ENCODE measurements at regions not wholly inside any gene's neighbourhood (a gene's known extent, or its start where the extent isn't known, plus 50 kb on each side); places are given as distances from the start of the nearest gene placed in this dataset.
A peak's percentile ranks its signal among the peaks of the same experiment; 100 is the strongest.

GRCh38 chr5:77143998-77144836, 57.1 kb upstream of the ZBED3 start:
- WGBS, 2 experiments (ENCODE audit: extremely low coverage in 1 of 2, insufficient coverage in 1 of 2, insufficient read length in 1 of 2, insufficient replicate concordance in 2 of 2, low coverage in 1 of 2, low lambda C conversion rate in 2 of 2, missing lambda C conversion rate in 1 of 2): 59% methylated on average over 14 of the region's 14 CpGs; no CpG with 5 or more reads in 1 of the 2 experiments
- no peaks in the 10 kb centered on the region for H3K36me3 ChIP-seq (ENCODE audit: control insufficient read depth in 2 of 4, insufficient read depth in 4 of 4, low read length in 3 of 4)
- TF ChIP-seq USF2 (IDR thresholded peaks at IDR 0.05; ENCODE audit: low read length) (no peak), YY1 (IDR thresholded peaks at IDR 0.05; ENCODE audit: low read depth, low read length) (no peak), TCF12 (IDR thresholded peaks at IDR 0.05; ENCODE audit: low read depth, low read length) (no peak), RAD21 (IDR thresholded peaks at IDR 0.05 in 1 of 2, conservative IDR thresholded peaks at IDR 0.05 in 1 of 2; ENCODE audit: low read depth in 2 of 2, low read length in 2 of 2) (peak; percentile 89 to 91), POLR2AphosphoS5 (IDR thresholded peaks at IDR 0.05; ENCODE audit: low read depth, low read length) (no peak), JUN (IDR thresholded peaks at IDR 0.05; ENCODE audit: low read depth, low read length) (no peak), CTCF (IDR thresholded peaks at IDR 0.05; ENCODE audit: control extremely low read depth in 1 of 3, insufficient read depth in 1 of 3, low read depth in 1 of 3, low read length in 3 of 3) (peak; percentile 83 to 87 (median 84)), SIN3A (conservative IDR thresholded peaks at IDR 0.05 in 1 of 2, IDR thresholded peaks at IDR 0.05 in 1 of 2; ENCODE audit: low read depth in 1 of 2, low read length in 2 of 2) (no peak)

More at GRCh38 chr5:77143998-77144836, 57.1 kb upstream of the ZBED3 start:
- no peaks in the 10 kb centered on the region for H3K27me3 ChIP-seq (replicated peaks in 1 of 4; ENCODE audit: control insufficient read depth in 3 of 4, extremely low read depth in 1 of 4, insufficient read depth in 3 of 4, low read length in 3 of 4)
- CTCF ChIA-PET (ENCODE audit: partially characterized antibody): interaction anchor here (0.6 to 5.4 kb wide), 25 partner anchors 8 to 434 kb away, joined by 3 to 33 read pairs (median 4); partner anchors contain the start of genes AGGF1 and ZBED3
- H3K18ac ChIP-seq (ENCODE audit: extremely low read depth, low read length): no peak overlapping the region
- H2BK5ac ChIP-seq (ENCODE audit: low read depth, low read length): no peak overlapping the region
- H3K9me3 ChIP-seq (ENCODE audit: insufficient read depth in 2 of 2, low read depth in 1 of 2, low read length in 1 of 2): no peaks in the 10 kb centered on the region
- H2AFZ ChIP-seq (ENCODE audit: low read length): no peak overlapping the region
- H3K9ac ChIP-seq (replicated peaks in 1 of 4; ENCODE audit: extremely low read depth in 1 of 4, low read depth in 3 of 4, low read length in 3 of 4): no peak overlapping the region
- POLR2A ChIA-PET (ENCODE audit: partially characterized antibody): no interaction called here
- H2BK120ac ChIP-seq (replicated peaks; ENCODE audit: low read depth, low read length): no peak overlapping the region
- DNase-seq (ENCODE audit: low read depth in 1 of 2, low spot score in 2 of 2) (peak; percentile 29 to 59), FAIRE-seq (peak; percentile 76)
- no peaks in the 10 kb centered on the region for H3K79me2 ChIP-seq (ENCODE audit: control insufficient read depth in 1 of 2, insufficient read depth in 2 of 2, low read length in 2 of 2)
- no peak overlapping the region for H4K8ac ChIP-seq (ENCODE audit: extremely low read depth, insufficient read depth, low read length)
- no peak overlapping the region for H3K4me2 ChIP-seq (ENCODE audit: insufficient read depth in 1 of 2, low read depth in 2 of 2, low read length in 2 of 2)
- H2BK12ac ChIP-seq (ENCODE audit: low read depth, low read length): no peak overlapping the region
- no peak overlapping the region for H4K91ac ChIP-seq (replicated peaks; ENCODE audit: insufficient read length, low read length)
- H3K23me2 ChIP-seq (ENCODE audit: low read depth, low read length): no peaks in the 10 kb centered on the region
- no peaks in the 10 kb centered on the region for H3K79me1 ChIP-seq (ENCODE audit: low read depth, low read length)
- H3K4ac ChIP-seq (replicated peaks; ENCODE audit: insufficient read length, low read depth, low read length): no peak overlapping the region
- peaks cover 0 to 3% (median under 1%) of the 10 kb centered on the region in 4 experiments; a peak in 2 of 7 replicates for H3K4me1 ChIP-seq (replicated peaks in 1 of 4; ENCODE audit: control insufficient read depth in 3 of 4, insufficient read depth in 4 of 4, low read length in 3 of 4)
- H4K20me1 ChIP-seq (replicated peaks in 1 of 2; ENCODE audit: control insufficient read depth in 1 of 2, insufficient read depth in 2 of 2, low read length in 2 of 2): no peaks in the 10 kb centered on the region
- no peak overlapping the region for H2BK20ac ChIP-seq (ENCODE audit: low read length)
- H3K14ac ChIP-seq (ENCODE audit: insufficient read length): no peak overlapping the region
- H3K27ac ChIP-seq (ENCODE audit: low read depth, low read length): no peak overlapping the region
- H3K4me3 ChIP-seq (ENCODE audit: extremely low read depth in 1 of 4, insufficient read depth in 2 of 4, low read depth in 3 of 4, low read length in 4 of 4): no peak overlapping the region
- H2AK5ac ChIP-seq (ENCODE audit: low read depth, low read length): no peak overlapping the region
- no peak overlapping the region for H2BK15ac ChIP-seq (ENCODE audit: low read length)
- no peak overlapping the region for H3K23ac ChIP-seq (ENCODE audit: insufficient read length)
- no peak overlapping the region for H4K5ac ChIP-seq (ENCODE audit: insufficient read length, low read depth, low read length)
- no peak overlapping the region for H3K56ac ChIP-seq (replicated peaks; ENCODE audit: insufficient read length, low read depth, low read length)

Measured in H1 (cell line).